ENCODE measurements at regions not wholly inside any gene's neighbourhood (a gene's known extent, or its start where the extent isn't known, plus 50 kb on each side); places are given as distances from the start of the nearest gene placed in this dataset.

DNA sequence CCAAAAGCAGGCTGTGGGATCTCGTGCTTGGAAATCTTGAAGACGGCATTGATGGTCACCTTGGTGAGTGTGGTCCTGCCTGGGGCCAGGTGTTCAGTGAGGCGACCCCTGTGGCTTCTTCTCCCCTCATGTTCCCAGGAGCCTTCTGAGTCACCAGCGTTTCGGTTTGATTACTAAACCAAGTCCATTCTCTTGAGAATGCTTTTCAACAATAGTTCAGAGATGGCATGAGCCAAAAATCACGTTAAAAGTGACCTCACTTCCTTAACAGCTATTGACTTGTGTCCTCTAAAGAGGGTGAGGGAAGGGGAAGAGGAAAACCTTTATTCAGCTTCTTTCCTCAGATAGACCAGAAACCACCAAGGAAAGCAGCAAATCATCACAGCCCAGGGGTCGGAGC is 315.2 kb downstream of the GATA3 start:
- DNase-seq (ENCODE audit: low spot score) (no peak), ATAC-seq (no peak)

DNA sequence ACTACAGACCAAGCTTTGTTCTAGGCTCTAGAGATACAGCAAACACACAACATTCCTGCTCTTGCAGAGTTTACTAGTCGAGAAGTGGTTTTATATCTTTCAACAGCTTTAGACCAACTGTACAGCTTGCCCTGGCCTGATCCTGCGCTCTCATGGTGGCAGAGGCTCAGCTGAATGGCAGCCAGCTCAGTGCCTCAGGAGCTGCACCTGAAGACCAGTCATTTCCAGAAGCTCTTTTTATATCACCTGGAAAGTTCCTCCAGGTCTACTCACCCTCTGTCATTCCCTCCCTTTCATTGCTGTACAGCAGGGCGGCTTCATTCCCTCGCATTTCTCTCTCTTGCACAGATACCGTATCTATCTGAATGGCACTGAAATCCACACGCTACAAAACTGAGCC is 319.8 kb downstream of the GATA3 start:
- DNase-seq (ENCODE audit: low spot score) (no peak), ATAC-seq (no peak)

DNA sequence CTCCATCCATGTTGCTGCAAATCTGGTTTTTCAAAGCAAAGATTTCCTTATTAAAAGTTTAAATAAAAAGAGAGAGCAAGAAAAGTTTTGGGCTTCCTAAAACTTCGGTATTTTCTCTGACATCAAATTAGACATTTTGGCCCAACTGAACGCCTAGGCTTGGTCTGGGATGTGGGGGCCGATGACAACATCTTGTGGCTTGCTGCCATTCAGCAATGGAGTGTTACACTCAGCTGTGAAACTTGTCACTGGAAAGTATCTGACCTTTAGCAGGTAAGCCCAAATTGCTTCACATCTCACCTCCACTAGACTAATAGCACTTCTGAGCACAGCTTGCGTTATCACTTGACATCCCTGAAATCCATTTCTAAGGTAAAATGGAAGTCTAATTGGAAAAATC is 320.6 kb downstream of the GATA3 start:
- ATAC-seq (no peak), DNase-seq (ENCODE audit: low spot score) (no peak)

DNA sequence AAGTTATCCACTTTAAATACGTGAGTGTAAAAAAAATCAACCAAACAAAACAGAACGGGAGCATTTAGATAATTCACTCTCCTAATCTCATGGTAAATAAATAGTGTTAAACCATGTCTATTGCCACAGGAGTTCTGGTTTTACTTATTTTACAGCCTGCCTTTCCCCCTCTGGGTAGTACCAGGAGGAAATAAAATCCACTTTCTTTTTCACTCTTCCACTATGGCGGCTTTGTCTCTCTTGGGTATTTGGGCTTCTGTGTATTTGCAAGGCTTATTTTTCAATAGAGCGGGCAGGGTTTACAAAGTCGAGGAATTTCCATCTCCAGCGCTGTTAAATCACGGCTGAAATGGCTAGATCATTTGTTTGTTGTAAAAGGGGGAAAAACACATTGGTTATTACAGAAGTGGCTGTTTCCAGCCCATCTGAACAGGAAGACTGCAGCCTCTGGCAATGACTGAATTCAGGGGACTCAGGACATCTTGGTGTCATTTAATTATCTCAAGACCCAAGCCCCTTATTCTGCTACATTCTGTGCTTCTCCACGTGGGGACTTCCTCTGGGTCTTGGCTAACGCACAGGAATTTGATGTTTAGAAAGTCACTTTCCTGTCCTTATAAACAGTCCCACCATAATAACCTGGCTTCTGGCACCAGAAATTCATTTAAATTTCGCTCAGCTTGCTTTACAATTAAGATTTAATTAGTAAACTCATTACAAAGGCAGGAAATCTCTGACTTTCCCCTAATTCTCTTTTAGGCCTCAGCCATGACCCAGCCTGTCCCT is 323.9 kb downstream of the GATA3 start:
- DNase-seq (ENCODE audit: low spot score) (no peak), ATAC-seq (no peak)

DNA sequence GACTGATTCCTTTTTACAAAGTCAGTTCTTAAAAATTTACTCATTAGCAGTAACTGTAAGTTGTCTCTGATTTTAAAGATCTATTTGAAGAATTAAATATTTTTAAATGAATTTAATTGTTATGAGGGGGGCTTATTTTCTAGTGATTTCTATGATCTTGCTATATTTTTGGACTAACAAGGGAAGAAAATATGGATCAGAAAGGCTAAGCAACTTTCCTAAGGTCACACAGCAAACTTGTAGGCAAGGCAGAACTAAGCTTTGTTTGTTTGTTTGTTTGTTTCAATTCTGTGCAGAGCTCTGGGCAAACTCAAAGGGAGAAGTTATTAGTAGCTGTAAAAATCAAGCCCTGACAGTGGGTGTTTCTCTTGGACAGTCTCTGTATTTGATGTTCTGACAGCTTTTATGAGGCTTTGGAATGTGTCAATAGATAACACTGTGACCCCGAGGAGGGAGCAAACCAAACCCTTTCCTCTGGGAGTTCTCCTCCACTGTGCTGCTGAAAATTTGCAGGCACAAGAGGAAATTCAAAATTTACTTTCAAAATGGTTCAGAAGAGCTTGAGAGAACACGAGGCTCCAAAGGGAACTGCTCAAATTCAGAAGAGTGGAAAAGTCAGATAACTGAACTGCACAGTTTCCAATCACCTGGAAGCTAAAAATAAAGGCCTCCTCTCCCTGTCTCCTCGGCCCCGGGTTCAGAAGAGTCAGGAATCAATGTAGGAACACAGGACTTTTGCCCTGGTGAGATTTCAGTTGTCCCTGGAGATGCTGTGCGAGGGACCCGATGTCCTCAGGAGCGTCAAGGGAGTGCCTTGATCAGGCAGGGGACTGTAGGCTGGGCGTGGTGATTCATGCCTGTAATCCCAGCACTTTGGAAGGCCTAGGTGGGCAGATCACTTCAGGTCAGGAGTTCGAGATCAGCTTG is 325.7 kb downstream of the GATA3 start:
- ATAC-seq (no peak), DNase-seq (ENCODE audit: low spot score) (no peak)

DNA sequence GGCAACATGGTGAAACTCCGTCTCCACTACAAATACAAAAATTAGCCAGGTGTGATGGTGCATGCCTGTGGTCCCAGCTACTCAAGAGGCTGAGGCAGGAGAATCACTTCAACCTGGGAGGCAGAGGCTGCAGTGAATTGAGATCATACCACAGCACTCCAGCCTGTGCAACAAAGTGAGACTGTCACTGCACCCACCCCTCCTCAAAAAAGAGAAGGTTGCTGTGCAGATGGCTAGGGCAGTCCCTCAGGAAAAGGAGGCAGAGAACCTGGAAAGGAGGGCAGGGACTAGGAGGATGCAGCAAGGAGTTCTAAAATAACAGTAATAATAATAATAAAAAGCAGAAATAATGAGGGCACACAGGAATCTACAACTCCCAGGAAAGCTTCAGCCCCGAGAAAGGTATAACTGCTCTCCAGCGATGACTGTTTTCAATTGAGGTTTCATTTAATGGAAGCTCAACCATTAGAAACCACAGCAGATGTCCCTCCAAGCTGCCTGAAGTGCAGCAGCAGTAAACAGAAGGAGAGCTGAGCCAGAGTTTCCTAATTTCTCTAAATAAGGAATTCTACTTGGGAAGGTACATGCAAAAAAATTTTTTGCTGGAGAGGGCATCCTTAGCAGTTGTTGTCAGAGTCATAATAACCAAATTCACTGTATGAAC is 326.5 kb downstream of the GATA3 start:
- no peak for DNase-seq (ENCODE audit: low spot score)
- ATAC-seq, result no peak

DNA sequence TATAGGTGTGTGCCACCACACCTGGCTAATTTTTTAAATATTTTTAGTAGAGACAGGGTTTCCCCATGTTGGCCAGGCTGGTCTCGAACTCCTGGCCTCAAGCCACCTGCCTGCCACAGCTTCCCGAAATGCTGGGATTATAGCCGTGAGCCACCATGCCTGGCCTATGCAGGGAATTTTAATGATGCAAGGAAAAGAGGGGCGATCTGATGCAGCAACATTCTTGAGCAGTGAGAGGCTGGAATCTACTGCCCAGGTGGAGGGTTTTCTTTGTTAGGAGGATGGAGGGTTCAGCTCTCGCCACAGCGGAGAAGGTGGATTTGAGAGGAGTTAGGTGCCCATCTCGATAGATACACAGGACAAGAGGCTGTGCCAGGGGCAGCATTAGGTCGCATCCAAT is 332.3 kb downstream of the GATA3 start:
- DNase-seq (ENCODE audit: low spot score) (no peak), ATAC-seq (no peak)

DNA sequence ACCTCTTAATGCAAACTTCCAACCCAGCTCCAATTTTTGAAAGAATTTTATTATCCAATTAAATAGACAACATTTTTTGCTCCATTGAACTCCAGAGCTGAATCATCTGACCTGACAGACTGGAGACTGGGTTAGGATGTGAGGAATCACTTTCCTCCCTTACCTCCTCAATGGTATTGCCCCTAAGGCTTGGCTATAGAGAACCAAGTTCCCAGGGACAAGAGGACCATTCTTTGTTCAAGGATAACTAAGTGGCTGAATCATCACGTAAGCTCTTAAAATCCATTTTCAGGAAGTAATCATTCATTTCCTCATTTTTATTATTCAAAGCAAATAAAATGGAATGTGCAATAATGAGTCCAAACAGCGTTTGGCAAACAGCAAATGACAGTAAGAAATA is 335.1 kb downstream of the GATA3 start:
- ATAC-seq (no peak), DNase-seq (ENCODE audit: low spot score) (no peak)

DNA sequence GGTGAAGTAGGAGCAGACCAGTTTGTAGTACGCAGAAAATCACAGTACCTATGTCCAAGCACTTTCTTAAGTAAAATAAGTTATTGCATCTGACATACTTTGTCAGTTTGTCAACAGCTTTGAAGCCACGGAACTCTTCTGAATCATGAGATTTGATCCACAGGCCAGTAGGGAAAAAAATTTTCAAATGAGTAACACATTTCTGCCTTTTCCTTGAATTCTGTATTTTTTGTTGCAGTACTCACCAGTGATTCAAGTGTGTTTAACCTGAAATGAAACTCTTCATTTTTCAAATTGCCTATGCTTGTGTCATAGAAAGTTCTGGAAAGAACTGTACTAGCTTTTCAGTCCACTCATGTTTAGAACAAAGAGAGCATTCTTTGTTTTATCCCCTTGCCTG is 337.7 kb downstream of the GATA3 start:
- no peak for ATAC-seq
- no peak for DNase-seq (ENCODE audit: low spot score)

DNA sequence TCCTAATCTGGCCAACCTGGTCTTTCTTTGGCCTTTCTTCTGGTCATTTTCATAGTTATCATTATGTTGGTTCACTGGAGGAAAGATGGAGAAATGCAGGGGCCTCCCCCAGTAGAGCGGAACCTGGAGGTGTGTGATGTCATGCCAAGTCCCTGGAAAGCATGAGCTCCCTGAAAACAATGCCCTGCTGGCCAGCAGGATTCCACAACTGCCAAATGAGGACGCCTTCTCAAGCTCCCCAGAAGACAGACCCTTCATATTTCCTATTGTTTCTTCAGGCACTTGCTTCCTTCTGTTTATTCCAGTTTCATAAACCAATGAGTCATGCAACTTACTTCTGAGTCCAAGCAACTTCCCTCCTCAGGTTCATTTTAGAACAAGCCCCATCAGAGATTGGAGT is 339.0 kb downstream of the GATA3 start:
- DNase-seq (ENCODE audit: low spot score) (no peak), ATAC-seq (no peak)

DNA sequence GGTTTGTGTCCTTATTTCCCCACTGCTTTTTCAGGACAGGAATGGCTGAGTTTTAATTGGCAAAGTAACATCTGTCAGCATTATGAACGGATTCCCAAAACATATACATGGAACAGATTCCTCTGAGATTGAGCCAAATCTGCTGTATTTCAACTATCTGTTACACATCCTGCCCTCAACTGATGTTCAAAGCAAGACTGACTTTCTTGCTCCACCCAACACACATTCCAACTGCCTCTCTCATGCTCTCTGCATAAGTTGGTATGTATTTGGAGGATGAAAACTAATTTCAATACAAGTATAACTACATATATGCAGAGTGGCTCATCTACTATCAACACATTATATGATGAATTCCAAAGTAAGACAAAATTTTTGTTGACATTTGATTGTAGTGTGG is 342.2 kb downstream of the GATA3 start:
- DNase-seq (ENCODE audit: low spot score) (no peak), ATAC-seq (no peak)

DNA sequence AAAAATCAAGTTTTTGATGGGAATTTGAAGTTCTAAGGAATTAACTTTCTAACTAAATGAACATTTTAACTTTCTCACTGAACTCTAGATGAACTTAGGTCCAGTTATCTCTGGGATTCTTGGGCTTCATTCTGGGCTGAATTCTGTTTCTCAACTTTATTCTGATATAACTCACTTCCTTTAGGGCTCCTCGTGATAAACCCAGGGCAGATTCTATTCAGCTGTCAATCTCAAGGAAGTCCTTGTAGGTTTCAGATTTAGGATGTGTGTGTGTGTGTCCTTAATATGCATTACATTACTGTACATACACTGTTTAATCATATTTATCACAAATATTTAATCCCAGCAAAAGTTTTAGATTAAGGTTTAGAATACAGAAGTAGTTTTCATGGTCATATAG is 344.3 kb downstream of the GATA3 start:
- ATAC-seq (no peak), DNase-seq (ENCODE audit: low spot score) (no peak)

DNA sequence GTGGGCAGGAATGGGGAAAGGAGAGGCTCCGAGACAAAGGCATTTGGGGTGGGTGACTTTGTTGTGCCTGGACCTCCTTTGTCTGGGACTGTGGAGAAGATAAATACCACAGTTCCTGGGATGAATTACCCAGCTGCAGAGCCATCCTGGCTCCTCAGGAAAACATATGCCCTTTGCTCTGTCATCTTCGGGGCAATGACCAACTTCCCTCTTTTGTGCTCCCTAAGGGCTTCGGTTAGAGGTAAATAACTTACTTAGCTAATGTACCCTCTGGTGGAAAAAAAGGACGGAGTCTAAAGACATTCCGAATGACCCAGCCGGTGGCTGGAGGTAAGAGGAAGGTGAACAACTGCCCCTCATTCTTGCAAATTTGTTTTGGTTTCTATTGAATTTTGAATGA is 345.7 kb downstream of the GATA3 start:
- ATAC-seq (no peak), DNase-seq (ENCODE audit: low spot score) (no peak)

DNA sequence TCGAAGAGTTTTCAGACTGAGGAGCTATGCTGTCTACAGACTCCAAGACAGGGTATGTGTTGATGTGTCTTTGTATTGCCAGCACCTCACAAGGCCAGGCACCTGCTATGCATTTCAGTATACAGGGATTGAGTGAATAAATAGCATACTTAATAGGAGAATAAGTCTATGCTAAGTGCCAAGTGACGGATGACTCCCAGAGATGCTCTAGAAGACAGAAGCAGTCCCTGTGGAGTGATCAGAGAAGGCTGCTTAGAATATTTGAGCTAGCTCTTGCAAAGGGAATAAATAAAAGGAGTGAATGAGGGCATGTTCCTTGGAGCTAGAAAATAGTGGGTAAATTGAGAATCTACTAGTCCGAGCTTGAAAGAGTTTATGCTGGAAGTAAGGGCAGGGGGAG is 346.4 kb downstream of the GATA3 start:
- ATAC-seq (no peak), DNase-seq (ENCODE audit: low spot score) (no peak)

DNA sequence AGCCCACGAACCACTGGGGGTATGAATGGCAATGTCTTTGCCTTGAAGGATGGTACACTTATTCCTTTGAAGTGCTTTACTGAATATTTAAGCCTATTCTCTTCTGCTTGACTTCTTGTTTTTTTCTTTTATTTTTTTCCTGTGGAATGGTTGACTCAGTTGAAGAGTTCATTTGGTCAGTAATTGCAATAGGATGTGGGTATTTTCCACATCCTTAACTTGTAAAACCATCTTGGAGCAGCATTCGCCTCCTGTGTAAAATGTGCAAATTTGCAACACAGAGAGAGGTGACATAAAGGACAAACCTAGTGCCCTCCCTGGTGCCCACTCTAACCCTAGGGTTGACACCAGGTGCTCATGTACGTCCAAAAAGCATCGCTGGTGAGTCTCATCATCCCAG is 347.0 kb downstream of the GATA3 start:
- ATAC-seq (no peak), DNase-seq (ENCODE audit: low spot score) (no peak)

DNA sequence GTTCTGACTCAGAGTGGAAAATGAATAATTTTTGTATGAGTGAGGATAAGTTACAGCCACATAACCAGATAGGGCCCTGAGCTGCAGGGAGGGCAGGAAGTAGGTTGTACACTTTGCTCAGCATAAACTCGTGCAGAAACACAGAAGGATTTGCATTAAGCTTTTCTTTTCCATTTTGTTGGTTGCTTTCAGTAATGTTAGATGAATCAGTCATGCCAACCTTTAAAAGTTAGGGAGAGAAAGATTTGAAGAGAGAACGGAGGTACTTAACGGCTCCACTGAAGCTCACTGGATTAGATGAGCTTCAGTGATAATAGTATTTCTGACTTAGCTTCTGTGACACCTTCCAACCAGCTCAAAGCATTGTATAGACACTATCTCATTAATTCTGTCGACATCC is 348.1 kb downstream of the GATA3 start:
- DNase-seq (ENCODE audit: low spot score) (no peak), ATAC-seq (no peak)

DNA sequence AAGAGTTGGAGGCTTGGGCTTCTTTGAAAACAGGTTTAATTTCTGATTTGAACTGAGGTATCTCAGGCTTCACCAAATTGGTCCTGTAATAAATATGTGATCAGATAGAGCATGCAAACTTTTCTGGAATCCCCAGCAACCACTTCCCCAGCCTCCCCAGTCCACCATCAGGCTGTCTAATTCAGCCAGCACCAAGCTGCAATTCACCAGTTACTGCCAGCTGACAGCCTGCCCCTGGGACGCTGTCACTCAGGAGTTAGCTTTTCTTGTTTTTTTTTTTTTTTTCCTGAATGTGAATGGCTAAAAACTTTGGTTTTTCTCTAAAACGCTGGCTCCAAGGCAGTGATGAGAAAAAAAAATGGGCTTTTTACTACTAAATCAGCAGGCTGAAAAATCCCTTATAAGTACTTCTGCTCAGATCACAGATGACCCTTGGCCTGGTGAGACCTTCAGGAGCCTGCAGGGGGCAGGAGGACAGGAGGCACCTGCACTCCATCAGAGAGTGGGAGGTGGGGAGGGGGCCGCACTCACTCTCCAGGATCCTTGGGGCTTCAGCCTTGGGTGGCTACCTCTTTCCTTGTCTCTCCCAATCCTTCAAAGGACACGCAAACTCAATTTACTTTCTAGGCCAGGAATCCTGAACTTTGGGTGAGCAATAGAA is 349.4 kb downstream of the GATA3 start:
- DNase-seq (ENCODE audit: low spot score) (no peak), ATAC-seq (no peak)

DNA sequence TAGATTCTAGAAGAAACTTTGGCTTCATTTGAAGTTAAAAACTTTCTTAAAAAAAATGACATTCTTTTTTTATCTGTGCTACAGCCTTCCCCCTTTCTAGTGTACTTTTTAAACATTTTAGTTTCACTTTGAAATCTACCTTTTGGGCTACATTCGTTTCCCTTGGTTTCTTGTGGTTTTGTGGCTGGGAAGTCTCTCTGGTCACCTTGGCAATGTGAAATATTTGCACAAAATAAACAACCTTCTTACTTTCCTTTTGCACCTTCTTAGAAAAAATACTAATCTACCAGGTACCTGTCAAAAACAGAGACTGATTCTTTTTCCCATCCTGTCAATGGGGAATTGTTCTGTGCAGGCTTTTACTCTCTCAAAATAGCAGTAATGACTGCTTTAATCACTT is 350.2 kb downstream of the GATA3 start:
- DNase-seq (ENCODE audit: low spot score), result no peak
- ATAC-seq, result no peak

DNA sequence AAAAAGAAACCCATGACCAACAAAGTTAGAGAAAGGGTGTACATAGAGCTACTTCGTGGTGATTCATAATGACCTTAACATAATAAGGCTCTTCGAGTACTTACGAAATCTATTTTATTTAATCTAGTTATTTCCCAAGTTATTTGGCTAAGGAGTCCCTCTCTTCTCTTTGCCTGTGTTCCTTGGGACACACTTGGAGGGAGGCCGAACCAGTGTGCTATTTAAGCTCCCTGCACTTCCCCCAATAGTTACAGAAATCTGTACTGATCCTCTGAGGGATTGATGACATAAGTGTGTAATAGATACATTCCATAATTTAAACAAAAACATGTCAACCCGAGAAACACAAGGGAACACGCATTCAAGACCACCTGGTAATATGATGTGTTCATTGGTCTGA is 351.1 kb downstream of the GATA3 start:
- DNase-seq (ENCODE audit: low spot score), result no peak
- no peak for ATAC-seq

DNA sequence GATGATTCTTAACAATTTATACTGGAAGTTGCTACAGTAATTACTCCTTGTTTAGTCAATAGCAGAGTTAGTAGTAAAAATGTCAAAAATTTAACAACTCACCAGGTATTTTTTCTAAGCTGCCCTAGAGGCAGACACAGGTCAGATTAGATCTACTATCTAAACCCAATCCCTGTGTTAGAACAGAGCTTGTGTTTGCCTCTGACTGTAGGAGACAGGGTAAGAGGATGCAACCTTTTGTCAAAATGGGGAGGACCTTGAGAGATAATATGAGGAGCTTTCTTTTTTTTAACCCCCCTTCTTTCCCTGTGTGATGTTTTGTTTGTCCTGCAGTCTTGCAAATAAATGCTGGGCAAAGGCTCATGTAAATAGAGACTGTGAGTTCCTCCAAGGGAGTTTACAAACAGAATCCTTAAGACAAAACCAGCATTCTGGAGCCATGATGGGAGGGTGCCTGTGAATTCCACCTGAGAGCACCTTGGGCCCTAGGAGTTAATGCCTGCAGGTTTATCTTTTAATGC is 353.1 kb downstream of the GATA3 start:
- no peak for DNase-seq (ENCODE audit: low spot score)
- no peak for ATAC-seq

DNA sequence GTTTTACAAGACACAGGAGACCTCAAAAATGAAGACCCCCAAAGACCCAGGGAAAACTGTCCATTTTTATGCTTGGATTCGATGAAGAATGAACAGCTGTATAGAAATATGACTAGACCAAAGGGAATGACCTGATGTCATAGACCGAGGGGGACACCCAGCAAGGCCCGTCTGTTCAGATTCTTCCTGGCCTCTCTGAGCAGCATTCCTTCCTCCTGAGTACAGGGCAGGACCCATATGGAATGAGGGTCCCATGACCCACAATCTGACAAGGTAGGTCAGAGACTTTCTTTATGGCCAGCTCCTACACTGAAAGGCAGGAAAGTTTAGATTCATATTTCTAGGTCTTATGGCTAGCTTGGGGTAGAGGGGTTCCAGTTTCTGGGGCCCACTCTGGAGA is 356.0 kb downstream of the GATA3 start:
- DNase-seq (ENCODE audit: low spot score), result no peak
- ATAC-seq, result no peak

All from left lobe of liver (tissue), 2 donors.